ENCODE measurements at regions not wholly inside any gene's neighbourhood (a gene's known extent, or its start where the extent isn't known, plus 50 kb on each side); places are given as distances from the start of the nearest gene placed in this dataset.
A peak's percentile ranks its signal among the peaks of the same experiment; 100 is the strongest.
"Not testable (repeated sequence)": the region's sequence is repeated elsewhere in the genome, so short reads cannot be mapped to it uniquely, and the experiment has no call there.

DNA sequence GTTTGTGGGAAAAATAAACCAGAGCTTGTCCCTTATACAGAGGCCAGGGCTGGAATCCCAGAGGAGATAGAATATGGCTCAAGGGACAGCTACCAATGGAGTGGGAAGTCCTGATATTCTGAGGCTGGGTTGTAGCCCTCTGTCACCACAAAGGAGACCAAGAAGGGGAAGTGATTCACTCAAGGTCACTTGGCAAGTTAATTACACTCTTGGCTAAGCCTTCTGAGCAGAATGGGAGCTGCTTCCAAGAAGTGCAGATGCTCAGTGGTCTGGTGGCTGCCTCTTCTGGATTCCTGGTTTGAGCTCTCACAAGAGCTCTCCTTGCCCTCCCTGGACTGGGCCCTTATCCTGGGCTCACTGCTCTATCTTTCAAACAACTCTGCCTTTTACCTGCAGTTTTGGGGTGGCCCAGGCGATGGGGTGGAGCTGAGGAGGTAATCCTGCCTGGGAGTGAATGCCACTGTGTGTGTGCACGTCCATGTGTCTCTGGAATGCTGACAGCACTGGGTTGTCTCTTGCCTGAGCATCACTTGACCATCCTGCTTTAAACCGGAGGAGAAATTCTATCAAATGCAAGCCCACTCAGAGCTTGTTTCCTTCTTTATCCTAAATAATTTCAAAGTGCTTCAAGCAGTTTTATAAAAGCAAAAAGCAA, 168.2 kb downstream of the KCNS3 start:
- peak in 2 of 51 donors; percentile 9 to 16 for DNase-seq

DNA sequence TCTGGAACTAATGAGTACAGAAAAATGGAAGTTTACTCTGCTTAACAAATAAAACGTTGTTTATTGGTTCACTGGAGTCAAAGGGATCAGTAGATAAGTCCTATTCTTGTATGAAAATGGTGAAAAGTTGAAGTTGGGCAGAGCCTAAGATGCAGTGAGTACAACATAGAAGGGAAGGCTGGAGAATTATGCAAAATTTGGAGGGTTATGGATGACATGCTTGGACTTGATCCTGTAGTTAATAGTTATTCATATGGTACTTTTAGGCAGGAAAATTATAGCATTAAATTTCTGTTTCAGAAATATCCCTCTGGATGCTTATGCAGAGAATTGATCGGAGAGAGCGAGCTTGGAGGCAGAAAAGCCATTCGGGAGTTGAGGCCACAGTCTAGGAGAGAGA, 167.6 kb downstream of the KCNS3 start:
- no peak for DNase-seq

DNA sequence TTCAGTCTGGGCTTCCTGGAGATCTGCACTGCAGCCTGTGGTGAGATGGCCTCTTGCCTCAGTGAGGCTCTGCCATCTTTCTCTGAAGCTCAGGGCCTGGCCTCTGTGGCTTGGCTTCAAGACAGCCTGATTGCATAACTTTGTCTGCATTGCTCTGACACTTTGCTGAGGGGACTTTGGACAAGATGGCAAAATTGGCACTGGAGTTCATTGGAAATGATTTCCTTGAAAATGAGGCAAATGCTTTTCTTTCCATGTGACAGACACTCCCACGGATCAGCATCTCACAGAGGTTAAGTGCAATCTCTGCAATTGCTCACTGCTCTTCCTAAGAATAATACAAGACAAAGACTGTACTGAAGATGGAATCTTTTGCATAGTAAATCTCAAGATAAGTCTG, 166.8 kb downstream of the KCNS3 start:
- peak in 1 of 51 donors; percentile 18 for DNase-seq

DNA sequence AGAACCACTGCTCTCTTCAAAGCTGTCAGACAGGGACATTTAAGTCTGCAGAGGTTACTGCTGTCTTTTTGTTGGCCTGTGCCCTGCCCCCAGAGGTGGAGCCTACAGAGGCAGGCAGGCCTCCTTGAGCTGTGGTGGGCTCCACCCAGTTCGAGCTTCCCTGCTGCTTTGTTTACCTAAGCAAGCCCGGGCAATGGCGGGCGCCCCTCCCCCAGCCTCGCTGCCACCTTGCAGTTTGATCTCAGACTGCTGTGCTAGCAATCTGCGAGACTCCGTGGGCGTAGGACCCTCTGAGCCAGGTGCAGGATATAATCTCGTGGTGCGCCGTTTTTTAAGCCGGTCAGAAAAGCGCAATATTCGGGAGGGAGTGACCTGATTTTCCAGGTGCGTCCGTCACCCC, 138.9 kb downstream of the KCNS3 start:
- DNase-seq, result not testable (repeated sequence)

DNA sequence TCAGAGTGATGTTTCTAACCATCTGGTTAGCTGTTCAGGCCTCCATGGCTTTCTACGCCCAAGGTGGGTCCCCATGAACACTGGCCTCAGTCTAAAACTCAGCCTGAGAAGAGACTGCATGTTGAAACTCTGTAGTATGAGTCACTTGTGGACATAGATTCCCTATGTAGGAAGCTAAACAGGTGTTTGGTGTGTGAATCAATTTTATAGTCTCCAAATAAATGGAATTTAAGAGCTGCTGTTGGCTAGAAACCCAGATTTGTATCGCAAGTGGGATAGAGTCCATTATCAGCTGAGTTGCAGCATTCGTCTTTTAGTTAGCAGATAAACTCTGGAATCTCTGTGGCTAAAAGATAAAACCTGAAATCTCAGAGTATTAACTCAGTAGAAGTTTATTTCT, 131.4 kb downstream of the KCNS3 start:
- DNase-seq, result no peak

DNA sequence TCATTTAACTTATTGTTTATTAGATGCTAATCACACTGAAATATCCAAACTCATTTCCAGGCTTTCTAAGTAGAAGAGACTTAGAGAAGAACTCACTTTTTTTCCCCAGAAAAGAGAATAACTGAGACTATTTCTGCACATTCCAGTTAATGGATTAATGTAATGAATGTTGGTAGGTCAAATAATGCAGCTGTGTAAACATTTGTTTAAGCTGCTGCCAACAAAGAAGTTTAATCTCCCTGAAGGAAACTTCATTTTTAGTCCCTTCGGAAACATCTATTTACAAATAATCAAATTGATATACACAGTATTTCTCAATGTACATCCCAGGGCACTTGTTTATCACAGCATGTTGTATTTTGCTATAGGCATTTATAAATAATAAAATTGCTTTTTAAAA, 126.9 kb downstream of the KCNS3 start:
- no peak for DNase-seq

DNA sequence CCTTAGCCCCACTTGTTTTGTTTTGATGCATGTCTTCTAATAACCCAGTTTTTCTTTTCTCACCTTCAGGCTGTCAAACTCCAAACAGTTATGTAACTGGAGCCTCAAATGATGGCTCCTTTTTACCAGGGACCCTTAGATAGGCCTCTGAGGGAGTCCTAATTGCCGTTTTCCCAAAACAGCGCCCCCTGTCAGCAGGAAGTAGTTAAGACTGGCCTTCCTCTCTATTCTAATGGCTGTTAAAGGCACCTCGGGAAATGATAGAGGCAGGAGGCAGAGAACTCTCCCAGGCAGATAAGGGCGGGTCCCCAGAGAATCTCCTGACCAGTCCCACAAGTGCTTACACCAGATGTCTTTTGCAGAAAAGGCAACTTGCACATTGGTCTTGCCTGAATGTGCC, 123.2 kb downstream of the KCNS3 start:
- no peak for DNase-seq

DNA sequence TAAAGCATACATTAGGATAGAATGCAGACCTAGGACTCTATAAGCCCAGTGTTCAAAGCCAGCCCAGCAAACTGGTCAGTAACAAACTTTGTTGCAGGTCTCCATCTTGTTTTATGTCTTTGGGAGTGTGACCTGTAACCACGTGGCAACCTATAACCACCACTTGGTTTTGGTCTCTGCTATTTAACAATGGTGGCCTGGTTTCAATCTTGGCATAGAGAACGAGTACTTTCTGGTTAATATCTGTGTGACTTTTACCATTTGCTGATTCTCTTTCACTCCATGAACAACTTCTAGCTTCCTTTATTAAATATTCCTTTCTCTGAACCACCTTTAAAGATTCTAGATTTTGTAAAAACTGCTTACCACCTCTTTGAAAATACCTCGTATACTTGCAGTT, 118.5 kb downstream of the KCNS3 start:
- DNase-seq, result no peak

DNA sequence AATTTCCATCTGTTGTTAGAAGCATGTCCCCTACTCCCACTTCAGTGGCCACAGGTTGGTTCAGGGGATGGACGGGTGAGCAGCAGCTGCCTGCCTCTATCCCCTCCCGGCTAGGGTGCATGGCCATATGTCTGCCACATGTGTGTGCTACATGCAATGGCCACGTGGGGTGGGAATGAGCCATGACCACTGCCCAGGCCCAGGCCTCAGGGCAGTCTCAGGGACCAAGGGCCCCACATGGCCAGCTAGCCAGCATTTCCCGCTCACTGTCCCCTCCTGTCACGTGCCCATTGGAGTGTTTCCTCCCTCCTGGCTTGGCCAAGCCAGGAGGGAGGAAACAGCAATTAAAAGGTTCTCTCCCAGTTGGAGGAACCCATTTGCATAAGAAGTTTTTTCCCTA, 117.1 kb downstream of the KCNS3 start:
- DNase-seq, result no peak
